HG03432 (cell line): ENCODE measurements at regions not wholly inside any gene's neighbourhood (a gene's known extent, or its start where the extent isn't known, plus 50 kb on each side); places are given as distances from the start of the nearest gene placed in this dataset.
"Not testable (repeated sequence)": the region's sequence is repeated elsewhere in the genome, so short reads cannot be mapped to it uniquely, and the experiment has no call there.

Source experiments
- ATAC-seq: cut with Tn5 transposase; IDR thresholded peaks from one replicate; pipeline ENCODE4 v1.9.1; 2021; ENCODE audit warnings: mild to moderate bottlenecking, moderate library complexity; ENCODE audit not compliant: unreplicated experiment

DNA sequence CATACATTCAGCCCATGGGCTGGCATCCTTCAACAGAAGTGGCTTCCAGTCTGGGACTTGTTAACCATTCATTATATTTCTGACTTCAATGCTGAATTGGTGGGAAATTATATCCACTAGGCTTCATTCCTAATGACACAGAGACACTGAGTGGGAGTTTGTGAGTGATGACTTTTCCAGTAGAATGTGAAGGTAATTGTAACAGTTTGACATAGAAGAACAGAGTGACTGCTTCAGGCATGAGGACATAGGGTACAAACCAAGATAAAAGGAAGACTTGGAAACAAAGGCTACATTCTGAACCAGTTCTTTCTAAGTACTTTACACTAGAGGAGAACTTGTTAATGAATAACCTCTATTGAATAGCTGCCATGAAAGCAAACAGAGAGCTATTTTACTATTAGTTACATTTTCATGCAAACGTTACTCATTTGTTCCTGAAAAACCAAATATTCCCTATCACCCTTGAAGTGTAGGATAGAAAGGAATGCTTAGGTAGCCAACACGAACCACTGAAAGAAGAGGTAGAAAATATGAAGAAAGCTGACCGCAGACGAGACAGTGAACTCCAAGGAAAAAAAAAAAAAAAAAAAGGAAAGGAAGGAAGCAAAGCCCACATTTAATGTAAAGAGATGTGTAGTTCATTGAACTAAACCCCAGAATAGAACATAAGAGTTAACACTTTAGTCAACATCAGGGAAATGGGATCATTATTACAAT, 237.0 kb upstream of the SEMA3C start:
- no peak for ATAC-seq

DNA sequence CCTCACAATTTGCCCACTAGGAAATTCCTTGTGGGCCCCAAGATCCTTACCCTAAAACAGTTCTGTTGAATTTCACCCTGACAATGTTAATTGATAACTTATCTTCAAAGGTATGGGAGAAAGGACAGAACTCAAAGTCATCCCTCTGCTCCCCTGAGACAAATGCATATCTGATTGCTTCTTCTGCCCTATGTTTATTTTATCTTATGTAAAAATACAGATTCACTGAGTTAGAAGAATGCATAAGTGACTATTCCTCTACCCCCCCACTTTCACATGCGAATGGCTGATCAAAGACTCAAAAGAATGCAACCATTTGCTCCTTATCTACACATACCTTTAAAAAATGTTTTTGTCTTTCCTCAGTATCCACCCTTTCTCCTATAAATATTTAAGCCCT, 235.7 kb upstream of the SEMA3C start:
- ATAC-seq: no peak

DNA sequence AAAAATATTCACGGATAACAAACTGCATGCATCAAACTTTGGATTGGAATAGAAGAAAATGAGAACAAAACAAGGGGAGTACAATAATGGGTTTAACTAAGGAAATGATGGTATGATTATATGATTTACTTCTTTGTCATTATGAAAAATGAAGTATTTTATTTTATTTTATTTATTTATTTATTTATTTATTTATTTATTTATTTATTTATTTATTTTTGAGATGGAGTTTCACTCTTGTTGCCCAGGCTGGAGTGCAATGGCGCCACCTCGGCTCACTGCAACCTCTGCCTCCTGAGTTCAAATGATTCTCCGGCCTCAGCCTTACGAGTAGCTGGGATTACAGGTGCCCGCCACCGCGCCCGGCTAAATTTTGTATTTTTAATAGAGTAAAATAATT, 234.1 kb upstream of the SEMA3C start:
- ATAC-seq: not testable (repeated sequence)

DNA sequence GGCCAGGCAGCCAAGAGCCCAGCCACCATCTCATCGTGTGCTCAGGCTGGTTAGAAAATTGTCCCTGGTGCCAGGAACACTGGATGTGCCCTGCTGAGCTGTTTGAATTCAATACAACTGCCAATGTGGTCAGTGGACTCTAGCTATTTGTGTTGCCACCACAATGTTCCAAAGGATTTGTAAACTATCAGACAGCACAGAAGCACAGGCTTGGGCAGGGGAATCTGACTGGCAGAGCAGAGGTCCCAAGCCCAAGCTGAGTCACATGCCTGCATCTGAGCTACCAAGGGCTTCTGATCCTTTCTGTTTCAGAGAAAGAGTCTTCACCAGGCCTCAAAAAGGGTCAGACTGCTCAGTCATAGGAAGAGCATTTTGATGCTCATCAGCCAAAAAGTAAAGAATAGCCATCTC, 232.1 kb upstream of the SEMA3C start:
- no peak for ATAC-seq

DNA sequence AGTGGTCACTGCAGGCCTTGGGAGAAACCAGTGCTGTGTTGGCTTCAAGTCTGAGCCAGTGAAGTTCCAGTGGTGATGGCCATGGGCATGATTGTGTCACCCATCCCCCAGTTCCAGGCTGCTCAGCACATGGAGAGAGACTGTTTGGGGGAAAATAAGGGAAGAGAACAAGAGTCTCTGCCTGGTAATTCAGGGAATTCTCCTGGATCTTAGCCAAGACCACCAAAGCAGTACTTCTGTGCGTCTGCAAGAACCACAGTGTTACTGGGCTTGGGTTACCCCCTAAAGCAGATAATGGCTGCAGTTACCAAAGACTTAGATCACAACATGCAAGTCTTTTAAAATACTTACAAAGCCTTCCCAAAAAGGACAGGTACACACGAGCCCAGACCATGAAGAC, 225.0 kb upstream of the SEMA3C start:
- no peak for ATAC-seq

DNA sequence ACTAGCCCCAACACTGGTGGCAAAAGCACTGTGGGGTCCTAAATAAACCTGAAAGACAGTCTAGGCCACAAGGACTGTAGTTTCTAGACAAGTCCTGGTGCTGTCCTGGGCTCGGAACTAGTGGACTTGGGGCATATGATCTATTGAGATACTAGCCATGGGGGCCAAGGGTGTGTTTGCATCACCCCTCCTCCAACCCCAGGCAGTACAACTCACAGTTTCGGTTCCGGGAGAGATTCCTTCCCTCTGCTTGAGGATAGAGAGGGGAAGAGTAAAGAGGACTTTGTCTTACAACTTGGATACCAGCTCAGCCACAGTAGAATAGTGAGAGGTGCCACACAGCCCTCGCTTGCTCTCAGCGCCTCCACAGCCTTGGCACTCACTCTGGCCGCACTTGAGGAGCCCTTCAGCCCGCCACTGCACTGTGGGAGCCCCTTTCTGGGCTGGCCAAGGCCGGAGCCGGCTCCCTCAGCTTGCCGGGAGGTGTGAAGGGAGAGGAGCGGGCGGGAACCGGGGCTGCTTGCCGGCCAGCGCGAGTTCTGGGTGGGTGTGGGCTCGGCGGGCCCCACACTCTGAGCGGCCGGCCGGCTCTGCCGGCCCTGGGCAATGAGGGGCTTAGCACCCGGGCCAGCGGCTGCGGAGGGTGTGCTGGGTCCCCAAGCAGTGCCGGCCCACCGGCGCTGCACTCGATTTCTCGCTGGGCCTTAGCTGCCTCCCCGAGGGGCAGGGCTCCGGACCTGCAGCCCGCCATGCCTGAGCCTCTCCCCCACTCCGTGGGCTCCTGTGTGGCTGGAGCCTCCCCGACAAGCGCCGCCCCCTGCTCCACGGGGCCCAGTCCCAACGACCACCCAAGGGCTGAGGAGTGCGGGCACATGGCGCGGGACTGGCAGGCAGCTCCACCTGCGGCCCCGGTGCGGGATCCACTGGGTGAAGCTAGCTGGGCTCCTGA, 222.7 kb upstream of the SEMA3C start:
- not testable (repeated sequence) for ATAC-seq

DNA sequence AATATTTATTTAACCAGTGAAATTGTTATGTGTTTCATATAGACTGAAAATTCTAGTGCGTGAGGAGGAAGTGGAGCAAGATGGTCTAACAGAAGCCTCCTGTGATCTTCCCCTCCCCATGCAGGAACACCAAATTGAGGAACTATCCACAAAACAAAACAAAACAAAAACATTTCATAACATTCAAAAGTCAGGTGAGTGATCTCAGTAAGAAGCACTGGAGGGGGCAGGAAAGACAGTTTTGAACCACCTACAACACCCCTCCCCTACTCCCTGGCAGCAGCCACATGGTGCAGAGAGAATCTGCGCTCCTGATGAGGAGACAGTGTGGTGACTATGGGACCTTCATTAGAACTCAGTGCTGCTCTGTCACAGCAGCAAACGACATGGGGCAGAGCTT, 221.9 kb upstream of the SEMA3C start:
- ATAC-seq: no peak

DNA sequence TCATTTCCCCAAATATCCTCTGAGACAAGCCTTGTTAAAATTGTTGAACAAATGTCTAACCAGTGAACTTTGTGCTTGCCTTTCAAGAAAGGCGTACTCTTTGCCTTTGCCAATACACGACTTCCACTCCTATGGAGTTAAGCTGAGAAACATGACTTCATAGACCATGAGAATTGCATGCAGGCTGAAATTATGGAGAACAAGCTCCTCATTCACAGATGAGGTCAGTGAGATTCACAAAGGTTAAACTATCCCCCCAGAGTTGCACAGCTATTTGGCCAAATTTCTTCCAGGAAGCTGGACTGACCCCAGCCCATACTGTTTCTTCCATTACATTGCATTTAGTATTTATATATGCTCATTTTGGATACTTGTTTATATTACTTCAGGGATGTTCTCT, 221.4 kb upstream of the SEMA3C start:
- ATAC-seq: no peak

DNA sequence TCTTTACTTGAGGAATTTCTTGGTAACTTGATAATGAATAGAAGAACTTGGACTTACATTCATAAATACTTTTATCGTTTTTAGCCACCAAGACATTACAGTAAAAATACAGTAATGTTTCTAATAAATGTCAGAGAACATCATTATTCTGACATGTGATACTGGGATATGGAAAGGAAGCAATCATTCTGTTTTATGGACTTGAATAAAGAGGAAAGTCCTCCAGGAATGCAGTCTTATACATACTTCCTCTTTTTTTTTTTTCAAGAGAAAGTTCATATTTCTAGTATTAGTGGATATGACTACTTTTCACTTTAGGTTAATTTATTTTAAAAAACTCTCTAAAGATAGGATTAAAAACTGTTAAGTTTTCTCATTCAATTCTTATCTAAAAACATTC, 220.0 kb upstream of the SEMA3C start:
- no peak for ATAC-seq

DNA sequence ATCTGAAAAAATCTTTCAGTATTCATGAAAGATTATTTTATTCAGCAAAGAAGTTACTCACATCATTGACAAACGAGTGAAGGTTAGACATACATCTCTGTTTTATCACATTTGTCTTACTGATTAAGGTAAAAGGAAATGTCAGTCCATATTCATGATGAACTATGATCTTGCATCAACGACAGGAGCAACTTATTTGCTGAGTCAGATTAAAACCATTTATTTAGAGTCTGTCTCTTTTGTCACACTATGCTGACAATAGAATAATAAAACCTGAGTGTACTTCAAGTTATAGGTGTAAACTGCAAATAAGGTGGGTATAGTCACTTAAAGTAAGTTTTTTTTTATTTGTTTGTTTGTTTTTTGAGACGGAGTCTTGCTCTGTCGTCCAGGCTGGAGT, 216.5 kb upstream of the SEMA3C start:
- ATAC-seq: no peak

DNA sequence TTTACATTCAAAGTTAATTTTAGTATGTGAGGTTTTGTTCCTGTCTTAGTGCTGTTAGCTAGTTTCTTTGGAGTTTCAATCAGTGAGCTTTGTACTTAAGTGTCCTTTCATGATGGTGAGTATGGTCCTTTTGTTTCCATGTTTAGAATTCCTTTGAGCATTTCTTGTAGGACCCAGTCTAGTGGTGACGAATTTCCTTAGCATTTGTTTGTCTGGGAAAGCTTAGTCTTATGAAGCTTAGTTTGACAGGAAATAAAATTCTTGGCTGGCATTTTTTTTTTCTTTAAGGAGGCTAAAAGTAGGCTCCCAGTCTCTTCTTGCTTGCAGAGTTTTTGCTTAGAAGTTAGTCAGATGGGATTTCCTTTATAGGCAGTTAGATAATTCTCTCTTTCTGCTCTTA, 209.2 kb upstream of the SEMA3C start:
- ATAC-seq: no peak

DNA sequence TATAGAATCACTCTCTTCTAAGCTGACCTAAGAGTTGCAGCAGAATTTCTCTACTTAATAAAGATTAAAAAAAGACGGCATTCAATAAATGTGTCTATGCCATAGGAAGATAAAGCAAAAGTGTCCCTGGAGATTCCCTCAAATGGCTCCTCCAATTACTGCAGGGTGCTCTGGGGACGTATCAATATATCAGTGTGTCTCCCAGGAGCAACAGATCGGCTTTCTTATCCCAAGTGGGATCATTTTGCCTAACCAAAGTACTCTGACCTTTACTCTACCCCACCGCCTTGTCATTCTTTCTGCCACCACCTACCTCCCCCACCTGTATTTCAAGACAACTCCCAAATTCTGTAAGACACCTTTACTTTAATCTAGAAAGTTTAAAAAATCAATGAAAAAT, 202.0 kb upstream of the SEMA3C start:
- no peak for ATAC-seq

DNA sequence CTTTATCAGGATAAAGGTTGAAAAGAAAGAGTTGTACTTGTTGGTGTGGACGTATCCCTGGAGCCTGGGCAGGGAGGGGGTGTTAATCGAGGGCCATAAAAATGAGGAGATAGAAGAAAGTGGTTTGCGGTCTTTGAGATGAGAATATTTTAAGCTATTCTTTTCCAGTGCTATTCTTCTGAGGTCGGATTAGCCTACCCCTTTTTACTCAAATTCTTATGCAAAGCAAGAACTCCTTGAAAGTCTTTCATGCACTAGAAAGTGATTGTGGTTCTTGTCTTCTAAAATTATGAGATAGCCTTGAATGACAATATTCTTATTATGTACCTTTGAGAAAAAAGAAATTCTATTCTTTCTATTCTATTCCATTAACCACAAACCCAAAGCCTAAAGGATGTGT, 201.3 kb upstream of the SEMA3C start:
- ATAC-seq: no peak

DNA sequence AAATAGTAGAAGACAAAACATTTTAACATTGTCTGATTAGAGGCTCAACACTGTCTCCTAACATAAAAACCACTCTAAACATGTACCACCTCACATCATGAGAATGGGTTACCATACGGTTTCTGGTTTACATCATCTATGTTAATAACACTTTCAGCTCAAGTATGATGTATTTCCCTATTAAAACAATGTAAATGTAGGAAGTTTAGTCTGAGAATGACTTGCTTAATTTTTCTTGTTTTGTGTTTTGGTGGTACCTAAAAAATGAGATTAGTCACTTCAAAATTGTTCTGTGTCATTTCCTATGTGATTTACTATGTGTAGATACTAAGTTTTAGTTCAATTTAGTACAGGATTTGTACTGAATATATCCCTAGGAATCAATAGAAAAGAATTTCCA, 195.8 kb upstream of the SEMA3C start:
- ATAC-seq: no peak

DNA sequence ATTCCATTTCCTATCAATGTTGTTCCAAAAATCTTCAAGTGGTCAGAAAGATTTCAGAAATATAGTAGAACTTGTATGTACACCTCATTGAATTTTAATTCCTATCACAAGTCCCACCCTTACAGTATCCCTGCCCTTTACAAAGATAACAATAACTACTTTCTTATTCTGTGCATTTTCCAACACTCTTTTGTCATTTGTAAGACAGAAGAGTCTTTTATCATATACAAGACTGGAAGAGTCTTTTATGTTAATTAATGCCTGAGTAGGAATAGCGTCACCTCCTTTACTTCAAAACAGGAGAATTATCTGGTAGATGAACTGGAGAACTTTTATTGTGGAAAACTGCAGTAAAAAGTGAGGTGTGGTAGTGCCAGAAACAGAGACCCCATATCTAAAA, 193.9 kb upstream of the SEMA3C start:
- ATAC-seq: no peak

DNA sequence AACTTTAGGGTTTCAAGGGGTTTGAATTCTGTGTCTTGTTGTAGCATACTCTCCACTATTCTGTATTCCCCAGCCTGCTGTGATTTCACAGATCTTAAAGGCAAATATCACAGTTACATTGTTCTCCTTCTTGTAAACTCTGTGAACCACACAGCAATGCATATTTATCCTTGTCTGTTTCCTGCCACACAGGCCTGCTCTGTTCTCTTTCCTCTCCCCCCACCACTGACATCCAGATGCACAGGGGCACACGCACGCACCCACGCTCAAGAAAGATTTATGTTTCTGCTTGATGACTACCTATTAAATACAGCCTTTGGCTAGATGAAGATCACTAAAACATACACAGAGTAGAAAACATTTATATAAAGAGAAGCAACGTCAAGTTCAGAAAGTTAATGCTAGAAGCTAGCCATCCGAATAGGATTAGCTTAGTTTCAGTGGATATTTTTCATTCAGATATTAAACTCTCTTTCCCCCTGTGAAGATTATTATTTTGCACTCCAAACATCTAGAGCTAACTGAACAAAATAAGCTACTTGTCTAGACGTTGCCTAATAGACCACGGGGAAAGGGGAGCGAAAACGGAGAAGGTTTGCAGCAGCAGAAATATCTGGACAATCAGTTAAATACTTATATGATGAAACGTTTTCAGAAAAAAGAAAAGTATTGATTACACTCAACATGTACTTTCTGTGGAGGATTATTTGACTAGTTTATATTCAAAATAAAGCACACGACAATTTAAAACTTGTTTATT, 193.1 kb upstream of the SEMA3C start:
- no peak for ATAC-seq

DNA sequence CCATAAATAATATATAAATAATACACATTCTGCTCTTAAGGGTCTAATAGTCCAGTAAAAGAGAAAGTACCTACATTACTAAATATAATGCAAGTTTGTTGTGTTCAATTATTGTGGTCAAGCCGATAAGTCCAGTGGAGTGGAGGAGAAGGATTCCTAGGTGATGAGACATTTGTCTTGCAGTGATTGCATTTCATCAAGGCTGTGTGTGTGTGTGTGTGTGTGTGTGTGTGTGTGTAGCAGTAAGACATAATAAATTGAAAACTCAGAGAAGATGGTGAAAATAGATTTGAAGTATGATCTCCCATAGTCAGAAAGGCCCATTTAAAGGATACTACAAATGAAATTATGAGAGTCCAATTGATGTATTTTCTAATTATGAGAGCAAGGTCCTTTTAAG, 192.5 kb upstream of the SEMA3C start:
- ATAC-seq: no peak

DNA sequence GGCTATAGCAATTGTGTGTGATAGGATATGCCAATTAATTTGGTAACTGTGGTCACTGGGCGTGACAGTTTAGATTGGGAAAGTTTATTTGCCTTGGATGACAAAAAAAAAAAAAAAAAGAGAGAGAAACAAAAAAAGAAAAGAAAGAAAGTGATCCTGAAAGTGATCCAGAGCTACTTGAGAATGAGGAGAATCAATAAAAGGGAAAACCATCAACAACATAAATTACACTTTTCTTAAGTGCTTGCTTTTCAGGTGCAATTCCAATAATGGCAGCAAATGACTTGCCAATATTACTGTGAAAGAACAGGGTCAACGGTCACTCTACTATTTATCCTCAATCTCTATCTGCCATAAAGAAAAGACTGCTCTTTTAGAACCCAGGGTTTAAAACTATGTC, 191.8 kb upstream of the SEMA3C start:
- ATAC-seq: no peak

DNA sequence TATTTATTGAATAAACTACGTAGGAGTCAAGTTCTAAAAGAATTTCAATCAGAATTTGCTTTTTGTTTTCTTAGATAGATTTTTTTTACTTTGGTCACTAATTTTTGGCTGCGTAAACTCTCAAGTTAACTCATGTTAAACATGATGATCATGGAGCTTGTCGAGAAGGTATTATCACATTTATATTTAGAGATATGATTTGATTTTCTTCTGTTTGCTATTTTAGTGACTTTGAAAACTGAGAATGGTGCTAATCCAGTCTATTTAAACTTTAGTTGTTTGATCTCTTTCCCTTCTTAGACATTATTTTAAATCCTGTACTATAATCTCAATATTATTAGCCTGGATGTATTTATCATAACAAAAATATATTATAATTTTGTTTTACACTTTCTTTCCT, 179.4 kb upstream of the SEMA3C start:
- no peak for ATAC-seq

DNA sequence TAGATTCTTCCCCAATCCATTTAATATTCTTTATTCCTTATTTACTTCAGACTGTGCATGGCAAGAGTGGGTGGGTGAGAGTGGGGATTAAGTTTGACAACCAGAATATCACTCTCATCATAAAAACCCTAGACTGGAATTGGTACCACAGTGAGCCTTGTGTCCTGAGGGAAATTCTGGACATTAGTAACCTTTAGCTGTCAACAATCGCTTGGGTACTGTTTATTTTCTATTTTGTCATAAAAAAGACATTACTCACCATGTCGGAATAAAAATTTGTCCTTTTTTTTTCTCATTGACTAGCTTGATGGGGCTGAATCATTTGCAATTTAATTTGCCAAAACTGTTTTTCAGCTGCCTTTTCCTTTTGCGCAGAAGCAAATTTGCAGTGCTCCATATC, 176.1 kb upstream of the SEMA3C start:
- no peak for ATAC-seq

DNA sequence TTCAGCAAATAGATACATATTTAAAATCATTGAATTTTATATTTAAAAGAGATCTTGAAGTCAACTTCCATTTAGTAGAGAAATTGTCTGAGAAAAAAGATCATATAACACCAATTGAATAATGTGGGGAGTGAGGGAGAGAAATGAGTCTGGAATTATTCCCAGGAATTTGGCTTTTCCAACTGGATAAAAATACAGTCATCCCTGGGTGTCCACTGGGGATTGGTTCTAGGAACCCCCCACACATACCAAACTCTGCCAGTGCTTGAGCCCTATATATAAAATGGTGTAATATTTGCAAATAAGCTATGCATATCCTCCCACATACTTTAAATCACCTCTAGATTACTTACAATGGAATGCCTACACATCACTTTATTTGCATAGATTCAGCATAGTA, 162.8 kb upstream of the SEMA3C start:
- ATAC-seq: no peak

DNA sequence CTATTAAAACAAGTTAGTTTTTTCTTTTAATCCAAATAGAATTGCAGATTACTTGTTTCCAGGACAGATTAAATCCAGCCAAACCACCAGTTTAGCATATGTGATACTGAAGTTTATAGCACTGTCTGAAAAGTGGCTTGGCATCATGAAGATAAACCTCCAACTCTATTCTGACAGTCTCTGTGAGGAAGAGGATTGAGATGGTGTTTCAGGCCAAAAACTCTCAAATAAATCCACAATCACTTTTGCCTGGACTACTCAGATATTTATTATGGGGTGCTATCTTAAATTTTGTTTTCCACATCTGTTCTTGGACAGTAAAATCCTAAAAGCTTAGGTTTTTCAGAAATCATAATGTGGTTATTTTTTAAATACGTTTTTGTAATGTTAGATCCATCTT, 161.7 kb upstream of the SEMA3C start:
- no peak for ATAC-seq
